ENCODE measurements at regions not wholly inside any gene's neighbourhood (a gene's known extent, or its start where the extent isn't known, plus 50 kb on each side); places are given as distances from the start of the nearest gene placed in this dataset.
A peak's percentile ranks its signal among the peaks of the same experiment; 100 is the strongest.
"Not testable (repeated sequence)": the region's sequence is repeated elsewhere in the genome, so short reads cannot be mapped to it uniquely, and the experiment has no call there.

DNA sequence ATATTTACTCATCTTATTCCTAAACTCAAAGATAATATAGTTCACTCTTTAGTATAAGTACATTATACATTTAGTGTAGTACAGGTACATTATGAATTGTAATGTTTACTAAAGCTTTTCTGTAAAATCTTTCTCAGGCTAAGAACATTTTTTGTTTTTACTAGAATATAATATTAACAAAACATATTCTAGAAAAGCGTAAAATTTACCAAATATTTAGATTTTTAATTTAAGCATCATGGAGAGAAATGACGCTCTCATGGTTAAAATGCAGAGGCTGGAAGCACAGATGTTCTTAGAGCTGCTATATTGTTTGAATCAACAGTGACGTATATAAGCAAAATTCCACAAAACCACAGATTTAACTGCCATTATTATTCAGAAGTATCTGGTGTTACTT is 54.7 kb upstream of the NBPF15 start:
- H3K4me3 ChIP-seq (replicated peaks; ENCODE audit: low read depth, low read length); DNase-seq (ENCODE audit: low read depth): not testable (repeated sequence)

GRCh38 chr1:144516906-144517305 is 55.4 kb upstream of the NBPF15 start:
- not testable (repeated sequence) for DNase-seq (ENCODE audit: low read depth)

DNA sequence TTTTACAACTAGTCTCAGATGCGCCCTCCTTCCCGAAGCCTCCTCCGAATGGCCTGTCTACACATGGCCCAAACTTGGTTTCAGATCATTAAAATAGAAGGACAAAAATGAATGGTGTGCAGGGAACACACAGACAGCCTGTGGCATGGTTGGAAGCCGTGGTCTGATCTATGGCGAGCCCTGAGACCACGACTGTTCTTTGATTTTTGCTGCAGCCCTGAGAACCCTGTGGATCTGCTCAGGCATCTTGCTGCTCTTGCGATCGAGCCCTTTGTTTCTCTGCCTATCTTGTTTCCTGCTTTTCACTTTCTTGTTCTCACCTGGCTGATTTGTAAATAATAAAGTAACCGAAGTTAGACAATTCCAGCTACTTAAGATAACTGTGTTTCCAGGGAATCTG is 57.0 kb upstream of the NBPF15 start:
- DNase-seq (ENCODE audit: low read depth) = not testable (repeated sequence)

More at GRCh38 chr1:144516906-144517305, 55.4 kb upstream of the NBPF15 start:
- H3K4me3 ChIP-seq (replicated peaks; ENCODE audit: low read depth, low read length) = not testable (repeated sequence)

GRCh38 chr1:144519528-144520189 is 58.2 kb upstream of the NBPF15 start:
- not testable (repeated sequence) for DNase-seq (ENCODE audit: low read depth); H3K4me3 ChIP-seq (replicated peaks; ENCODE audit: low read depth, low read length)

More for the DNA sequence above, 57.0 kb upstream of the NBPF15 start:
- not testable (repeated sequence) for H3K4me3 ChIP-seq (replicated peaks; ENCODE audit: low read depth, low read length)

- peak overlapping the region; percentile 45 for H3K4me3 ChIP-seq (replicated peaks; ENCODE audit: low read depth, low read length)
- peak; percentile 68 for DNase-seq (ENCODE audit: low read depth)
Measured at GRCh38 chr1:144523661-144524407, 62.4 kb upstream of the NBPF15 start.

GRCh38 chr1:144532156-144532607 is 60.5 kb upstream of the PPIAL4F start:
- TF ChIP-seq, protein P1, sequence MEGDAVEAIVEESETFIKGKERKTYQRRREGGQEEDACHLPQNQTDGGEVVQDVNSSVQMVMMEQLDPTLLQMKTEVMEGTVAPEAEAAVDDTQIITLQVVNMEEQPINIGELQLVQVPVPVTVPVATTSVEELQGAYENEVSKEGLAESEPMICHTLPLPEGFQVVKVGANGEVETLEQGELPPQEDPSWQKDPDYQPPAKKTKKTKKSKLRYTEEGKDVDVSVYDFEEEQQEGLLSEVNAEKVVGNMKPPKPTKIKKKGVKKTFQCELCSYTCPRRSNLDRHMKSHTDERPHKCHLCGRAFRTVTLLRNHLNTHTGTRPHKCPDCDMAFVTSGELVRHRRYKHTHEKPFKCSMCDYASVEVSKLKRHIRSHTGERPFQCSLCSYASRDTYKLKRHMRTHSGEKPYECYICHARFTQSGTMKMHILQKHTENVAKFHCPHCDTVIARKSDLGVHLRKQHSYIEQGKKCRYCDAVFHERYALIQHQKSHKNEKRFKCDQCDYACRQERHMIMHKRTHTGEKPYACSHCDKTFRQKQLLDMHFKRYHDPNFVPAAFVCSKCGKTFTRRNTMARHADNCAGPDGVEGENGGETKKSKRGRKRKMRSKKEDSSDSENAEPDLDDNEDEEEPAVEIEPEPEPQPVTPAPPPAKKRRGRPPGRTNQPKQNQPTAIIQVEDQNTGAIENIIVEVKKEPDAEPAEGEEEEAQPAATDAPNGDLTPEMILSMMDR (IDR thresholded peaks at IDR 0.05; ENCODE audit: low read length, missing control alignments) = peak; percentile 31
- DNase-seq (ENCODE audit: low read depth); H3K4me3 ChIP-seq (replicated peaks; ENCODE audit: low read depth, low read length): not testable (repeated sequence)

DNA sequence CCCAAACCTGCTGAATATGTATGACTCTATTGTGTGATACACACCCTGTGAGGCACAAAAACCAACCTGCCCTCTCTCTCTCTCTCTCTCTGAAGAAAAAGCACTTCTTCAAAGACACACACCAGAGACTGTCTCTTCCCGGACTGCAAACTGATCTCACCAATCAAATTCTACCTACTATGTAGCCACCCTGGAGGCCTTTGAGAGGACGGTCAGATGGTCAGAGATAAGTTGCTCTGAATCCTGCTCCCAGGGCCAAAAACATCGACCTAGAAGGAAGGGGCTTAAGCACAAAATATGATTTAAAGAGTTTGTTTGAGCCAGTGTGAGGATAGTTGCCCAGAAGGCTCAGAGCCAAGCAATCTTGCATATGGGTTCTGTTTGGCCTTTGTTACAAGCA is 59.2 kb upstream of the PPIAL4F start:
- H3K4me3 ChIP-seq (replicated peaks; ENCODE audit: low read depth, low read length); DNase-seq (ENCODE audit: low read depth): not testable (repeated sequence)

- not testable (repeated sequence) for DNase-seq (ENCODE audit: low read depth); H3K4me3 ChIP-seq (replicated peaks; ENCODE audit: low read depth, low read length)
Measured at GRCh38 chr1:144534286-144534685, 58.4 kb upstream of the PPIAL4F start.

DNA sequence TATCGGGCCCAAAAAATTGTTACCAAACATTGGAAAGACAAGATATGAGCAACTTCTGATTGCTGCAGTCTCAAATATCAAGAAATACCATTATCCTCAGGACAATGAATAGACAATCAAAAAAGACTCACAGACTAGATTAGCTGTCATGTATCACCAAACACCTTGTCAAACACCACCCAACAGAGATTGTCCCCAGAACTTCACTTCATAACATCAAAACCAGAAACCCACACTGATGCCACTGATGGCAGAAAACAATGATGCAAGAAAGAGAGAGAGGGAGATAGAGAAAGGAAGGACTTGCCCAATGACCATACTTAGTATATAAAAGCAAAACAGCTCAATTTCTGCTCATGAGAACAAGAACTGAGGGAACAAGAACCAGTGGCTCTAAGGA is 56.0 kb upstream of the PPIAL4F start:
- not testable (repeated sequence) for DNase-seq (ENCODE audit: low read depth); H3K4me3 ChIP-seq (replicated peaks; ENCODE audit: low read depth, low read length)

- DNase-seq (ENCODE audit: low read depth); H3K4me3 ChIP-seq (replicated peaks; ENCODE audit: low read depth, low read length): not testable (repeated sequence)
Measured at GRCh38 chr1:144537234-144537633, 55.5 kb upstream of the PPIAL4F start.

- DNase-seq (ENCODE audit: low read depth); H3K4me3 ChIP-seq (replicated peaks; ENCODE audit: low read depth, low read length): not testable (repeated sequence)
Measured at GRCh38 chr1:144538736-144539135, 54.0 kb upstream of the PPIAL4F start.

DNA sequence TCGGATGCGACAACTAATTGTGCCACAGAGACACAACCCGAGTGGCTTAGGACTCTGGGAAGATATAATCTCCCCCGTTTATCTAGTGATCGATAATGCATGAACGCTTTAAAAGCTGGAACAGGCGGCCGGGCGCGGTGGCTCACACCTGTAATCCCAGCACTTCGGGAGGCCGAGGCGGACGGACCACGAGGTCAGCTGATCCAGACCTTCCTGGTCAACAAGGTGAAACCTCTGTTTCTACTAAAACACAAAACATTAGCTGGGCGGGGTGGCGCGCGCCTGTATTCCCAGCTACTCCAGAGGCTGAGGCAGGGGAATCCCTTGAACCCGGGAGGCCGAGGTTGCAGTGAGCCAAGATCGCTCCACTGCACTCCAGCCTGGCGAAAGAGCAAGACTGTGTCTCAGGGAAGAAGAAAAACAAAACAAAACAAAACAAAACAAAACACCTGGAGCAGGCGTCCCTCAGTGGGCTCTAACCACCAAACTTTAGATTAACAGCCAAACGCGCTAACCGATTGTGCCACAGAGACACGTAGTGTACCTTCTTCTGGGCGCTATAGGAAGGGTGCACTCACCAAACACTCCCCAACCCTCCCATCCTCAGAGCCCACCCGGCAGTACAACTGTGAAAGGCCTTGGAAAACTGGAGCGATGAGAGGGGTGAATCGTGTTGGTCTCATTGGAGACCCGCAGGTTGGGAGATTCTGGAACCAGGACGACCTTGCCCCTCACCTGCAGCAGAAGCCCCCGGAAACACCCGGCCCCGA is 53.3 kb upstream of the PPIAL4F start:
- H3K4me3 ChIP-seq (replicated peaks; ENCODE audit: low read depth, low read length); DNase-seq (ENCODE audit: low read depth): not testable (repeated sequence)

Measured in fibroblast of pulmonary artery (primary cell).